K562 (cell line): ENCODE measurements at regions not wholly inside any gene's neighbourhood (a gene's known extent, or its start where the extent isn't known, plus 50 kb on each side); places are given as distances from the start of the nearest gene placed in this dataset.

ENCODE experiments used
- ATAC-seq: fragments of 200-7000 bp; cut with Tn5 transposase; 3 replicates; pipeline ENCODE4 v1.9.1; 2020; ENCODE audit warnings: moderate library complexity
- BruUV-seq: library from RNA; stranded (reverse); fragments of 400-500 nt; replicated peaks from 2 replicates; lab custom pipeline; 2021; lab: Mats Ljungman, UMichigan
- CTCF ChIA-PET: fragments of 300-600 bp; formaldehyde crosslinking; extraction: SDS; loops from one replicate; lab custom pipeline; 2021; ENCODE audit warnings: low intra/inter-chr PET ratio; lab: Yijun Ruan, JAX
- POLR2A ChIA-PET: fragments of 300-600, 350-650 bp; sonication (Branson Sonifier 250); formaldehyde crosslinking; extraction: SDS; loops from one replicate; lab custom pipeline; 2021; ENCODE audit warnings: antibody characterized with exemption, inconsistent platforms; lab: Yijun Ruan, JAX
- DNase-seq, 4 experiments: peaks; one replicate each; pipeline versions ENCODE4 v3.0.0 to v3.0.0-alpha.2; 2011 to 2018; ENCODE audit warnings: low spot score in 3 of 4, mixed read lengths in 3 of 4; ENCODE audit errors: extremely low read depth in 1 of 4
- FAIRE-seq: peaks from 2 replicates; lab custom pipeline; 2011; peaks lifted over from hg19 to GRCh38; lab: Jason Lieb, UNC
- H2AFZ ChIP-seq: 2 replicates; pipeline ENCODE4 v1.6.0; 2011; ENCODE audit warnings: low read depth, low read length, control low read depth, inconsistent platforms
- H3K27ac ChIP-seq: fragments of 200-600 bp; 3 replicates; pipeline ENCODE4 v1.8.0; 2011; ENCODE audit warnings: low read depth, mild to moderate bottlenecking, control low read depth, inconsistent platforms, low read length, moderate library complexity, mixed read lengths; ENCODE audit errors: extremely low read depth
- H3K27me3 ChIP-seq, 2 experiments: fragments of 300-600 bp in 1 of 2; 2 replicates in 1 of 2; 3 replicates in 1 of 2; pipeline versions ENCODE4 v1.6.0 to v1.8.0; 2011; ENCODE audit warnings: inconsistent platforms in 2 of 2, low read length in 2 of 2, mild to moderate bottlenecking in 1 of 2, mixed read lengths in 1 of 2, moderate library complexity in 1 of 2; ENCODE audit not compliant: control insufficient read depth in 2 of 2, insufficient read depth in 2 of 2
- H3K36me3 ChIP-seq: fragments of 300-600 bp; 3 replicates; pipeline ENCODE4 v1.8.0; 2011; ENCODE audit warnings: mild to moderate bottlenecking, low read length, inconsistent platforms; ENCODE audit not compliant: control insufficient read depth, insufficient read depth
- H3K4me1 ChIP-seq, 2 experiments: fragments of 200-600 bp in 1 of 2; replicated peaks in 1 of 2; 2 replicates in 1 of 2; 3 replicates in 1 of 2; pipeline versions ENCODE4 v1.5.1 to v1.8.0; 2011; ENCODE audit warnings: inconsistent platforms in 2 of 2, low read length in 2 of 2, mild to moderate bottlenecking in 1 of 2, mixed read lengths in 1 of 2, moderate library complexity in 1 of 2; ENCODE audit not compliant: control insufficient read depth in 2 of 2, insufficient read depth in 2 of 2
- H3K4me2 ChIP-seq: 2 replicates; pipeline ENCODE4 v1.6.1; 2011; ENCODE audit warnings: low read length, control low read depth, inconsistent platforms, mixed read lengths; ENCODE audit not compliant: insufficient read depth
- H3K4me3 ChIP-seq: fragments of 200-600 bp; sonication (generic), shearing (Covaris generic); 2 replicates; pipeline ENCODE4 v1.5.1; 2016; ENCODE audit warnings: control low read depth, inconsistent platforms
- H3K79me2 ChIP-seq: fragments of 200-600 bp; 3 replicates; pipeline ENCODE4 v1.8.0; 2011; ENCODE audit warnings: low read length, inconsistent platforms; ENCODE audit not compliant: control insufficient read depth, insufficient read depth
- H3K9ac ChIP-seq, 2 experiments: 2 replicates each; pipeline versions ENCODE4 v1.6.0 to v1.6.1; 2011; ENCODE audit warnings: low read depth in 2 of 2, low read length in 2 of 2, control low read depth in 1 of 2, inconsistent platforms in 1 of 2, mild to moderate bottlenecking in 1 of 2, mixed read lengths in 1 of 2; ENCODE audit not compliant: insufficient read depth in 1 of 2
- H3K9me1 ChIP-seq: one replicate; pipeline ENCODE4 v1.6.0; 2011; ENCODE audit warnings: inconsistent platforms, mild to moderate bottlenecking, low read length, moderate library complexity; ENCODE audit not compliant: control insufficient read depth, insufficient read depth
- H3K9me3 ChIP-seq: replicated peaks from 2 replicates; pipeline ENCODE4 v1.5.1; 2011; ENCODE audit warnings: low read depth, low read length, inconsistent platforms; ENCODE audit not compliant: control insufficient read depth, insufficient read depth
- H4K20me1 ChIP-seq: replicated peaks from 2 replicates; pipeline ENCODE4 v1.6.1; 2011; ENCODE audit warnings: low read length, inconsistent platforms, mixed read lengths; ENCODE audit not compliant: control insufficient read depth, insufficient read depth
- CSDE1 ChIP-seq, 2 experiments: fragments of 450-650 bp; IDR thresholded peaks; 2 replicates each; pipeline ENCODE4 v1.6.1; 2016; ENCODE audit warnings: mild to moderate bottlenecking in 1 of 2
- E2F6 ChIP-seq, 2 experiments: IDR thresholded peaks; 2 replicates each; pipeline ENCODE4 v1.6.1; 2011; ENCODE audit warnings: borderline replicate concordance in 1 of 2, control low read depth in 1 of 2, low read depth in 1 of 2, low read length in 1 of 2, mild to moderate bottlenecking in 1 of 2, mixed read lengths in 1 of 2, moderate library complexity in 1 of 2; ENCODE audit not compliant: insufficient read depth in 1 of 2, insufficient read length in 1 of 2, poor library complexity in 1 of 2, severe bottlenecking in 1 of 2; ENCODE audit errors: extremely low read depth in 1 of 2
- FOXP4 ChIP-seq: sonication (generic); formaldehyde crosslinking; IDR thresholded peaks from 2 replicates; pipeline ENCODE4 v1.8.0; 2022; ENCODE audit warnings: mild to moderate bottlenecking, missing genetic modification reagents, borderline replicate concordance
- KDM2B ChIP-seq: fragments of 250-450 bp; sonication (Bioruptor Pico); IDR thresholded peaks from 2 replicates; pipeline ENCODE4 v1.8.0; 2021; ENCODE audit warnings: mild to moderate bottlenecking, moderate library complexity
- POLR2AphosphoS5 ChIP-seq: IDR thresholded peaks from 2 replicates; pipeline ENCODE4 v1.6.1; 2011; ENCODE audit warnings: mild to moderate bottlenecking, low read depth, low read length, moderate library complexity; ENCODE audit not compliant: control insufficient read depth, insufficient read depth
- TBP ChIP-seq: optimal IDR thresholded peaks from 2 replicates; pipeline ENCODE3; 2011; ENCODE audit warnings: low read depth, low read length, improper control_type of control experiment
- ZNF766 ChIP-seq: fragments of 200-800 bp; sonication (Bioruptor generic); conservative IDR thresholded peaks from 2 replicates; pipeline ENCODE4 v1.6.1; 2016; ENCODE audit warnings: missing genetic modification characterization, missing compliant biosample characterization
- WGBS: fragments of 100-300 bp; shearing (Covaris generic); methylation state at CpG from one replicate; pipeline ENCODE4 v1.1.6; 2016; ENCODE audit warnings: low coverage, mixed read lengths; ENCODE audit not compliant: insufficient coverage; ENCODE audit errors: missing lambda C conversion rate; 5-methylcytosine and 5-hydroxymethylcytosine counted together
- in situ Hi-C: fragments of 300-500 bp; cut with MboI; formaldehyde crosslinking; loops from 4 replicates; pipeline ENCODE4 v1.15.0; 2018; ENCODE audit warnings: inconsistent platforms, mixed read lengths
- intact Hi-C: fragments of 100-400 bp; cut with micrococcal nuclease; formaldehyde crosslinking; loops from 2 replicates; pipeline ENCODE4 v1.14.2; 2022
- TF ChIP-seq, protein P1 (sequence below): IDR thresholded peaks from 2 replicates; pipeline ENCODE4 v1.6.1; 2011; ENCODE audit warnings: borderline replicate concordance, low read depth, mild to moderate bottlenecking, moderate library complexity, low read length; ENCODE audit not compliant: insufficient read depth, poor library complexity, severe bottlenecking

DNA sequence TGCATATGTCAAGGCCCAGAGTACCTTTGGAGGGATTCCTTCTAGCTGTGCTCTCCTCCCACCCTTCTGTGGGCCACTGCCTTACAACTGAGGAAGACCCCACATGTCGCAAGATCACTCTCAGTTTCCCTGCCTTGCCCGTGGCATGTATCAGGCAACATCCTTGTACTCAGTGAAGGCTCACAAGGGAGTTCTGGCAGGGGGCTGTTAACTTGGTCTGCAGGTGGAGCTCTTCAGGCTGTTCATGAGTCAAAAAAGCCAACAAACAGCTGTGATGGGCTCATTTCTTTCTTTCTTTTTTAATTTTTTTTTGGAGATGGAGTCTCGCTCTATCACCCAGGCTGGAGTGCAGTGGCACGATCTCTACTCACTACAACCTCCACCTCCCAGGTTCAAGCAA lies 513.0 kb upstream of the ANKRD30A start:
- Histone ChIP-seq H3K36me3 (no peaks in the 10 kb centered on the region), H3K9me3 (no peaks in the 10 kb centered on the region; the same call in 1 of the 2 replicates), H3K4me2 (no peak overlapping the region), H2AFZ (no peak overlapping the region), H3K79me2 (no peaks in the 10 kb centered on the region), H4K20me1 (no peaks in the 10 kb centered on the region), H3K4me3 (no peak overlapping the region), H3K9ac (no peak overlapping the region), H3K27me3 (no peaks in the 10 kb centered on the region), H3K4me1 (no peaks in the 10 kb centered on the region), H3K9me1 (no peaks in the 10 kb centered on the region), H3K27ac (no peak overlapping the region)
- CTCF ChIA-PET = no interaction called here
- WGBS = 0% methylated on average over 4 of the region's 4 CpGs
- intact Hi-C loops (no loop called here), in situ Hi-C loops (no loop called here)
- no peak for TF ChIP-seq E2F6 (IDR thresholded peaks at IDR 0.05; ENCODE audit: borderline replicate concordance in 1 of 2, extremely low read depth in 1 of 2, insufficient read depth in 1 of 2, insufficient read length in 1 of 2, low read depth in 1 of 2, low read length in 1 of 2, poor library complexity in 1 of 2, severe bottlenecking in 1 of 2)
- no peak for TF ChIP-seq CSDE1 (IDR thresholded peaks at IDR 0.05)
- DNase-seq = no peak
- BruUV-seq = no TSS peak
- no peak for ATAC-seq
- POLR2A ChIA-PET = no interaction called here
- no peak for FAIRE-seq

DNA sequence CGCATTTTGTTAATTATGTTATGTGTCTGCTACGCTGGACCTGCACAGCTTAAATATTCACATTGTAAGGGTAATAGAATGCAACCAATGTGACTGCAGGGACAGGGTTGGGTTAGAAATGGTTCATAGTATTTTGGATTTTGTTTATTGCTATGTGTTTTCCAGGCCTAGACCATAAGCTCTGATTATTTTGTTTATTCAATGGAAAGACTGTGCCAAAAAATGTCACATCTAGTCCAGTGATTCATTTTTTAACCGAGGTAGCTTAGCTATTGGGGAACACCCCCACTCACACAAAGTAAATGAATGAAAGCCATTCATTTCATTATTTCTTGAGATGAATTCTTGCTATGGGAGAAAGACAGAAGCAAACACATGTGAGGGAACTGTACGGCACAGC lies 516.5 kb upstream of the ANKRD30A start:
- H3K79me2 ChIP-seq = no peaks in the 10 kb centered on the region
- in situ Hi-C loops (no loop called here), intact Hi-C loops (no loop called here)
- no peaks in the 10 kb centered on the region for H4K20me1 ChIP-seq
- DNase-seq (no peak), ATAC-seq (no peak), FAIRE-seq (no peak)
- no peak overlapping the region for H3K9ac ChIP-seq
- no TSS peak for BruUV-seq
- no peaks in the 10 kb centered on the region for H3K27me3 ChIP-seq
- no peak overlapping the region for H3K4me2 ChIP-seq
- H3K4me3 ChIP-seq = no peak overlapping the region
- H2AFZ ChIP-seq = no peak overlapping the region
- no peaks in the 10 kb centered on the region for H3K4me1 ChIP-seq
- no peaks in the 10 kb centered on the region for H3K36me3 ChIP-seq
- no peaks in the 10 kb centered on the region for H3K9me1 ChIP-seq
- 0% methylated on average over 4 of the region's 4 CpGs for WGBS
- ChIA-PET POLR2A (interaction anchor here (0.6 kb wide), 1 partner anchor 11 kb away, joined by 3 read pairs; no protein-coding TSS in a partner anchor), CTCF (no interaction called here)
- H3K9me3 ChIP-seq = no peaks in the 10 kb centered on the region; the same call in 1 of the 2 replicates
- H3K27ac ChIP-seq = no peak overlapping the region
- TF ChIP-seq, protein P1, sequence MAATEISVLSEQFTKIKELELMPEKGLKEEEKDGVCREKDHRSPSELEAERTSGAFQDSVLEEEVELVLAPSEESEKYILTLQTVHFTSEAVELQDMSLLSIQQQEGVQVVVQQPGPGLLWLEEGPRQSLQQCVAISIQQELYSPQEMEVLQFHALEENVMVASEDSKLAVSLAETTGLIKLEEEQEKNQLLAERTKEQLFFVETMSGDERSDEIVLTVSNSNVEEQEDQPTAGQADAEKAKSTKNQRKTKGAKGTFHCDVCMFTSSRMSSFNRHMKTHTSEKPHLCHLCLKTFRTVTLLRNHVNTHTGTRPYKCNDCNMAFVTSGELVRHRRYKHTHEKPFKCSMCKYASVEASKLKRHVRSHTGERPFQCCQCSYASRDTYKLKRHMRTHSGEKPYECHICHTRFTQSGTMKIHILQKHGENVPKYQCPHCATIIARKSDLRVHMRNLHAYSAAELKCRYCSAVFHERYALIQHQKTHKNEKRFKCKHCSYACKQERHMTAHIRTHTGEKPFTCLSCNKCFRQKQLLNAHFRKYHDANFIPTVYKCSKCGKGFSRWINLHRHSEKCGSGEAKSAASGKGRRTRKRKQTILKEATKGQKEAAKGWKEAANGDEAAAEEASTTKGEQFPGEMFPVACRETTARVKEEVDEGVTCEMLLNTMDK = no peak
- TF ChIP-seq FOXP4 (CRISPR knock-in tag) (no peak), POLR2AphosphoS5 (no peak), TBP (no peak), ZNF766 (CRISPR knock-in tag) (no peak), KDM2B (CRISPR knock-in tag) (no peak)
